Vagina (tissue), 2 donors: ENCODE measurements at regions not wholly inside any gene's neighbourhood (a gene's known extent, or its start where the extent isn't known, plus 50 kb on each side); places are given as distances from the start of the nearest gene placed in this dataset.

Experiments used
- POLR2A ChIP-seq, 2 donors: fragments of 450-650 bp; IDR thresholded peaks; one replicate each; pipeline ENCODE4 v1.6.1; 2017; ENCODE audit warnings: antibody characterized with exemption in 2 of 2, mild to moderate bottlenecking in 2 of 2, moderate library complexity in 2 of 2
- POLR2AphosphoS5 ChIP-seq, 2 donors: sonication (generic); formaldehyde crosslinking; IDR thresholded peaks; one replicate each; pipeline ENCODE4 v1.9.0; 2017; ENCODE audit warnings: antibody characterized with exemption in 2 of 2, mild to moderate bottlenecking in 2 of 2, low read depth in 1 of 2; ENCODE audit not compliant: insufficient read depth in 1 of 2
- TF ChIP-seq, protein P1 (sequence below), 3 experiments: fragments of 450-650 bp in 2 of 3; fragments of 200-600 bp in 1 of 3; sonication (generic) in 1 of 3; IDR thresholded peaks; one replicate each; pipeline ENCODE4 v1.5.1; 2017 to 2019; ENCODE audit warnings: antibody characterized with exemption in 3 of 3, mild to moderate bottlenecking in 2 of 3, moderate library complexity in 2 of 3

DNA sequence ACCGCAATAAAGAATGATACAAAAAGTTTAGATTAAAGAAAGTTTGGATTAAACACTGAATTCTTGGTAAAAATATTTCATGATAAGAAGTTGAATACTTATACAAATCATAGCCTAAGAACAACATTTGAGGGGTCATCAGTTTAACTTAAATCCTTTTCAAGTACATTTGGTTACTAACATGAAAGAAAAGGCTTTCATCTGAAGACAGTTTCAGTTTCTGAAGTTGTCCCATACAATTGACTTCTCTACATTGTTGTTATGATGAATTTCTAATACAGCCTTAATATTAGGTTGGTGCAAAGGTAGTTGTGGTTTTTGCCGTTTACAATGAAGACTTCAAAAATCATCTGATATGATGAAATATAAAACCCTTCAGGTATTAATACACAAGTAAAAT lies 317.5 kb upstream of the MAGI2 start:
- TF ChIP-seq, protein P1, sequence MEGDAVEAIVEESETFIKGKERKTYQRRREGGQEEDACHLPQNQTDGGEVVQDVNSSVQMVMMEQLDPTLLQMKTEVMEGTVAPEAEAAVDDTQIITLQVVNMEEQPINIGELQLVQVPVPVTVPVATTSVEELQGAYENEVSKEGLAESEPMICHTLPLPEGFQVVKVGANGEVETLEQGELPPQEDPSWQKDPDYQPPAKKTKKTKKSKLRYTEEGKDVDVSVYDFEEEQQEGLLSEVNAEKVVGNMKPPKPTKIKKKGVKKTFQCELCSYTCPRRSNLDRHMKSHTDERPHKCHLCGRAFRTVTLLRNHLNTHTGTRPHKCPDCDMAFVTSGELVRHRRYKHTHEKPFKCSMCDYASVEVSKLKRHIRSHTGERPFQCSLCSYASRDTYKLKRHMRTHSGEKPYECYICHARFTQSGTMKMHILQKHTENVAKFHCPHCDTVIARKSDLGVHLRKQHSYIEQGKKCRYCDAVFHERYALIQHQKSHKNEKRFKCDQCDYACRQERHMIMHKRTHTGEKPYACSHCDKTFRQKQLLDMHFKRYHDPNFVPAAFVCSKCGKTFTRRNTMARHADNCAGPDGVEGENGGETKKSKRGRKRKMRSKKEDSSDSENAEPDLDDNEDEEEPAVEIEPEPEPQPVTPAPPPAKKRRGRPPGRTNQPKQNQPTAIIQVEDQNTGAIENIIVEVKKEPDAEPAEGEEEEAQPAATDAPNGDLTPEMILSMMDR (IDR thresholded peaks at IDR 0.05) = no peak
- TF ChIP-seq POLR2A (IDR thresholded peaks at IDR 0.05) (no peak), POLR2AphosphoS5 (IDR thresholded peaks at IDR 0.05; ENCODE audit: insufficient read depth in 1 of 2, low read depth in 1 of 2) (no peak)
